GM18508 (cell line): ENCODE measurements at regions not wholly inside any gene's neighbourhood (a gene's known extent, or its start where the extent isn't known, plus 50 kb on each side); places are given as distances from the start of the nearest gene placed in this dataset.
"Not testable (repeated sequence)": the region's sequence is repeated elsewhere in the genome, so short reads cannot be mapped to it uniquely, and the experiment has no call there.

Experiments
- ATAC-seq: cut with Tn5 transposase; IDR thresholded peaks from one replicate; pipeline ENCODE4 v1.9.1; 2021; ENCODE audit warnings: moderate number of reproducible peaks; ENCODE audit not compliant: insufficient read depth, unreplicated experiment

- no peak for ATAC-seq
Measured at GRCh38 chr2:193276560-193276959, 1081.8 kb upstream of the TMEFF2 start.

- no peak for ATAC-seq
Measured at GRCh38 chr2:193276069-193276468, 1081.3 kb upstream of the TMEFF2 start.

- ATAC-seq, result no peak
Measured at GRCh38 chr2:193272011-193272410, 1077.3 kb upstream of the TMEFF2 start.

GRCh38 chr2:193270816-193271215 lies 1076.1 kb upstream of the TMEFF2 start:
- ATAC-seq, result no peak

- ATAC-seq, result no peak
Measured at GRCh38 chr2:193267496-193268002, 1072.8 kb upstream of the TMEFF2 start.

GRCh38 chr2:193253014-193253530 lies 1058.3 kb upstream of the TMEFF2 start:
- ATAC-seq, result no peak

GRCh38 chr2:193251909-193252308 lies 1057.2 kb upstream of the TMEFF2 start:
- no peak for ATAC-seq

- no peak for ATAC-seq
Measured at GRCh38 chr2:193250389-193250788, 1055.7 kb upstream of the TMEFF2 start.

GRCh38 chr2:193240752-193241151 lies 1046.0 kb upstream of the TMEFF2 start:
- ATAC-seq, result no peak

GRCh38 chr2:193231634-193232033 lies 1036.9 kb upstream of the TMEFF2 start:
- ATAC-seq, result no peak

GRCh38 chr2:193228276-193228675 lies 1033.5 kb upstream of the TMEFF2 start:
- ATAC-seq, result no peak

- no peak for ATAC-seq
Measured at GRCh38 chr2:193222454-193222853, 1027.7 kb upstream of the TMEFF2 start.

GRCh38 chr2:193219413-193219812 lies 1024.7 kb upstream of the TMEFF2 start:
- no peak for ATAC-seq

GRCh38 chr2:193201583-193201982 lies 1006.9 kb upstream of the TMEFF2 start:
- no peak for ATAC-seq

- ATAC-seq, result no peak
Measured at GRCh38 chr2:193199322-193199721, 1004.6 kb upstream of the TMEFF2 start.

GRCh38 chr2:193187816-193188215 lies 993.1 kb upstream of the TMEFF2 start:
- no peak for ATAC-seq

- not testable (repeated sequence) for ATAC-seq
Measured at GRCh38 chr2:193170981-193171380, 976.2 kb upstream of the TMEFF2 start.

- ATAC-seq, result no peak
Measured at GRCh38 chr2:193156480-193156879, 961.7 kb upstream of the TMEFF2 start.

- no peak for ATAC-seq
Measured at GRCh38 chr2:193154076-193154475, 959.3 kb upstream of the TMEFF2 start.

- ATAC-seq, result no peak
Measured at GRCh38 chr2:193153576-193153975, 958.8 kb upstream of the TMEFF2 start.

GRCh38 chr2:193142467-193142866 lies 947.7 kb upstream of the TMEFF2 start:
- not testable (repeated sequence) for ATAC-seq

- ATAC-seq, result no peak
Measured at GRCh38 chr2:193141998-193142397, 947.3 kb upstream of the TMEFF2 start.

GRCh38 chr2:193140895-193141294 lies 946.2 kb upstream of the TMEFF2 start:
- not testable (repeated sequence) for ATAC-seq
